Naive thymus-derived CD8-positive, alpha-beta T cell (primary cell): ENCODE measurements at regions not wholly inside any gene's neighbourhood (a gene's known extent, or its start where the extent isn't known, plus 50 kb on each side); places are given as distances from the start of the nearest gene placed in this dataset.
A peak's percentile ranks its signal among the peaks of the same experiment; 100 is the strongest.

ENCODE experiments used
- ATAC-seq, 2 donors: fragments of 150-1000 bp; cut with Tn5 transposase in 1 of 2; sonication (Bioruptor Pico), chemical (Tn5 transposase) in 1 of 2; 1 replicate in 1 of 2; 2 replicates in 1 of 2; pipeline ENCODE4 v1.10.0; 2021; ENCODE audit warnings: mild to moderate bottlenecking in 2 of 2, moderate library complexity in 2 of 2
- POLR2A ChIA-PET: fragments of 350-600 bp; sonication (Branson Sonifier 250); formaldehyde crosslinking; loops from one replicate; lab custom pipeline; 2021; ENCODE audit warnings: antibody characterized with exemption; lab: Charles Lee
- DNase-seq, 10 donors: peaks; one replicate each; pipeline versions ENCODE4 v3.0.0 to v3.0.0-alpha.2; 2020 to 2022
- H3K27ac Mint-ChIP-seq, 10 donors: one replicate each; pipeline ENCODE4 v1.8.0; 2020 to 2022; ENCODE audit warnings: mild to moderate bottlenecking in 10 of 10, mixed read lengths in 10 of 10, moderate library complexity in 4 of 10, inconsistent platforms in 1 of 10
- H3K27me3 Mint-ChIP-seq, 5 donors: one replicate each; pipeline ENCODE4 v1.8.0; 2021 to 2022; ENCODE audit warnings: mixed read lengths in 5 of 5
- H3K36me3 Mint-ChIP-seq, 3 donors: one replicate each; pipeline ENCODE4 v1.8.0; 2020 to 2022; ENCODE audit warnings: mixed read lengths in 3 of 3, mild to moderate bottlenecking in 2 of 3, inconsistent platforms in 1 of 3
- H3K4me1 Mint-ChIP-seq, 4 donors: one replicate each; pipeline ENCODE4 v1.8.0; 2021 to 2022; ENCODE audit warnings: mixed read lengths in 4 of 4
- H3K4me3 Mint-ChIP-seq, 10 donors: one replicate each; pipeline ENCODE4 v1.8.0; 2020 to 2022; ENCODE audit warnings: mild to moderate bottlenecking in 10 of 10, mixed read lengths in 10 of 10, moderate library complexity in 6 of 10, inconsistent platforms in 1 of 10
- H3K9me3 Mint-ChIP-seq, 9 donors: one replicate each; pipeline ENCODE4 v1.8.0; 2020 to 2022; ENCODE audit warnings: mixed read lengths in 9 of 9, mild to moderate bottlenecking in 3 of 9, inconsistent platforms in 1 of 9, moderate library complexity in 1 of 9

DNA sequence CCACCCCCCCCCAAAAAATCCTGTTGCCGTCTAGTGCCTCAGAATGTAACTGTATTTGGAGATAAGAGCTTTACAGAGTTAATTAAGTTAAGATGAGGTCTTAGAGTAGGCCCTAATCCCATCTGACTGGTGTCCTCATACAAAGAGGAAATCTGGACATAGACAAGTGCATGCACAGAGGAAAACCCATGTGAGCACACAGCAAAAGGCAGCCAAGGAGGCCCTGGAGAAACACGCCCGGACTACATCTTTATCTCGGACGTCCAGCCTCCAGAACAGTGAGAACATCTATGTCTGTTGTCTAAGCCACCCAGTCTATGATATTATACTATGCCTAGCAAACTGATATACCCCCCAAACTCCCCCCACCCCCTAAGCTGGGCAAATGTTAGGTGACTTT is 193.8 kb downstream of the KATNAL1 start:
- POLR2A ChIA-PET = interaction anchor here (1.3 to 4.9 kb wide), 5 partner anchors 163 to 342 kb away, joined by 3 to 39 read pairs (median 12); partner anchors contain the start of gene UBL3
- H3K9me3 Mint-ChIP-seq = no peaks in the 10 kb centered on the region

DNA sequence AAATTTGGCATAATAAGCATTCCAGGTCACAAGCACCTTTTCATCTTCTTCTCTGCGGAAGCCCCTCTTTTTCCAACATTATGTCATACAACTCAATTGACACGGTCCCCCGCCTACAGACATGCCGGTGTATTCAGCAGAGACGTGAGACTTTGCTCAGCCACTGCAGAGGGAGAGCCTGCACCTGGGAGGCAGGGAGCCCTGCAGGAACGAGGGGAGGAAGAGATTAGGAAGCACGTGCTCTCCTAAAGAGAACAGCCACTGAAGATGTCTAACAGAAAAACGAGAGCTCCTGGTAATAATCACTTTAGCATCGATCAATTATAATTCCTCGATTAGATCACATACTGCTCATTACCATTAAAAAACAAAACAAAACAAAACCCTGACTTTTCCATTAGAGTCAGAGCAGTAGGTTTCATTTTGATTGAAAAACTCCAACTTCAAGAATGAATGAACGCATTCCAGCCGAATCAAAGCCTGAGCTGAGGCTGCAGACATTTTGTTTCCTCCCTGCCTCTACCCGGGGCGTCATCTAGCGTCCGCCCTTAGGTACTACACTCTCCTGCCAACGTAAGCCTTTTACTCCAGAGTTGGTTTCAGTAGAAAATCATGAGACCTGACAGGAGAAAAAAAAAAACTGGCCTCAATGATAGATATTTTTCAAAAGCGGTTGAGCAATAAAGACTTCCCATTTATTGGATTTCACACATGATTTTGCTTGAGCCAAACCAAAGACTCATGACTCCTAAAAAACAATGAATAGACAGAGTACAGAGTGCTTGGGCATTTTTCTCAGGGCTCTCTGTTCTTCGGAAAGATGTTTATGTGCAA is 194.5 kb downstream of the KATNAL1 start:
- Mint-ChIP-seq H3K4me3 (peak overlapping the region; percentile 60 to 91 (median 78)), H3K9me3 (no peaks in the 10 kb centered on the region), H3K27me3 (no peaks in the 10 kb centered on the region), H3K36me3 (no peaks in the 10 kb centered on the region), H3K4me1 (peaks cover 13 to 19% (median 16%) of the 10 kb centered on the region in 4 donors), H3K27ac (peak overlapping the region in 5 of 10 donors; percentile 9 to 86 (median 71))
- ATAC-seq (peak; percentile 54 to 64), DNase-seq (peak; percentile 65 to 85 (median 78))
- POLR2A ChIA-PET = interaction anchor here (1.3 to 4.9 kb wide), 5 partner anchors 175 to 342 kb away, joined by 3 to 39 read pairs (median 12); partner anchors contain the start of gene UBL3

More for the DNA sequence above, 193.8 kb downstream of the KATNAL1 start:
- H3K27me3 Mint-ChIP-seq = no peaks in the 10 kb centered on the region
- H3K4me3 Mint-ChIP-seq = peak overlapping the region; percentile 78 to 91 (median 84)
- ATAC-seq = no peak
- no peaks in the 10 kb centered on the region for H3K36me3 Mint-ChIP-seq
- peaks cover 13 to 23% (median 21%) of the 10 kb centered on the region in 4 donors for H3K4me1 Mint-ChIP-seq
- DNase-seq = no peak
- peak overlapping the region in 2 of 10 donors; percentile 9 to 14 for H3K27ac Mint-ChIP-seq

DNA sequence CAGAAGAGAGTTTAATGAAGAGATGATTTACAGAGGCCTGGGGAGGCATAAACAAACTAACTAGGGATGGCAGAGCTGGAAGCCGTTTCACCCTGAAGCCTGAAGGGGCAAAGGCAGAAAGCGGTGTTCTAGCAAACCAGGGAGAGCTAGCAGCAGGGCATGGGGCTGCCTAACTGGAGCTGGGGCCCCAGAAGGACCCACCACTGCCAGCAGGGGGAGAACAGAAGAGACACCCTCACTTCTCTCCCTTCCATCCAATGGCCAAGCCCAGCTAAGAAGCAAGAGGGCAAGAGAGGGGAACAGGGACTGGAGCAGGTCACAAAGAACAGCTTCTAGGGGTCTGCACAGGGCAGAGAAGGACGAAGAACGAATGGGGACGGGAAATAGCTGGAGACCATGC is 195.5 kb downstream of the KATNAL1 start:
- Mint-ChIP-seq H3K27me3 (no peaks in the 10 kb centered on the region), H3K27ac (peak overlapping the region in 1 of 10 donors; percentile 76), H3K4me1 (peaks cover 13 to 19% (median 16%) of the 10 kb centered on the region in 4 donors), H3K9me3 (no peaks in the 10 kb centered on the region), H3K4me3 (peak overlapping the region in 1 of 10 donors; percentile 39), H3K36me3 (no peaks in the 10 kb centered on the region)
- DNase-seq (no peak), ATAC-seq (no peak)
- POLR2A ChIA-PET = interaction anchor here (1.4 to 4.9 kb wide), 2 partner anchors 174 to 262 kb away, joined by 3 to 39 read pairs; partner anchors contain the start of gene UBL3

DNA sequence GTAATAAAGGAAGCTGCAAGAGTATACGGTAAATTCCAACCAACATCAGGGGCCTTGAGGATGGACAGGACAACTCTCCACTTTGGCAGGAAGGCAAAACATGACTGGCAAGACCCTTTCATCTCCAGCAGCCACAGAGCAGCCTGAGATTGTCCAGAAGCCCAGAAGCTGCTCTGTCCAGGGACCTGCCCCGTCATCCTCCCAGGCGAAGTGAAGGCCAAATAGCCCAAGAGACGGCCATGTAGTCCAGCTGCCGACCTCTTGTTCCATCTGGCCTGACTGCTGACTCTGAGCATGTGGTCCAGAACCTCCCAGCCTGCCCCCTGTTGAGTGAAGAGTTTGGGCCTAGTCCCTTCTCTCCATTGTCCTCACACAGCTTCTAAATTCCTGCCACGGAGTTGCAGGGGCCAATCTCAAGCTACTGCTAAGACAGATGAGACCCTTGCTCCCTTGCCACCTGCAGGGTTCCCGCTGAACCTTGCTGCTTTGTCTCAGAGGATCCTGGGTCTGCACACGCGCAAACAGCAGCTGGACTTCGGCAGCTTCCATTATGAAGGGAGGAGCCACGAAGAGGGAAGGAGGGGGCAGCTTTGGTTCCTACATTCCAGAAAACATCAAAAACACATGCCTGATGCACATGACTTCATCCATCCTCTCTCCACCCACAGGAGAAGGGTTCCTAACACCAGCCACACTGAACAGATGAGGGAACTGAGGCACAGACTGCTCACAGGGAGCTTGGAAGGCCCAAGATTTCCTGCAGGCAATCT is 196.9 kb downstream of the KATNAL1 start:
- H3K27me3 Mint-ChIP-seq = no peaks in the 10 kb centered on the region
- ATAC-seq = no peak
- H3K36me3 Mint-ChIP-seq = no peaks in the 10 kb centered on the region
- POLR2A ChIA-PET = interaction anchor here (1.8 kb wide), 1 partner anchor 175 kb away, joined by 5 read pairs; no protein-coding TSS in a partner anchor
- peaks cover 13 to 19% (median 16%) of the 10 kb centered on the region in 4 donors for H3K4me1 Mint-ChIP-seq
- DNase-seq = no peak
- no peaks in the 10 kb centered on the region for H3K9me3 Mint-ChIP-seq
- peak overlapping the region in 1 of 10 donors; percentile 22 for H3K27ac Mint-ChIP-seq
- H3K4me3 Mint-ChIP-seq = no peak overlapping the region

DNA sequence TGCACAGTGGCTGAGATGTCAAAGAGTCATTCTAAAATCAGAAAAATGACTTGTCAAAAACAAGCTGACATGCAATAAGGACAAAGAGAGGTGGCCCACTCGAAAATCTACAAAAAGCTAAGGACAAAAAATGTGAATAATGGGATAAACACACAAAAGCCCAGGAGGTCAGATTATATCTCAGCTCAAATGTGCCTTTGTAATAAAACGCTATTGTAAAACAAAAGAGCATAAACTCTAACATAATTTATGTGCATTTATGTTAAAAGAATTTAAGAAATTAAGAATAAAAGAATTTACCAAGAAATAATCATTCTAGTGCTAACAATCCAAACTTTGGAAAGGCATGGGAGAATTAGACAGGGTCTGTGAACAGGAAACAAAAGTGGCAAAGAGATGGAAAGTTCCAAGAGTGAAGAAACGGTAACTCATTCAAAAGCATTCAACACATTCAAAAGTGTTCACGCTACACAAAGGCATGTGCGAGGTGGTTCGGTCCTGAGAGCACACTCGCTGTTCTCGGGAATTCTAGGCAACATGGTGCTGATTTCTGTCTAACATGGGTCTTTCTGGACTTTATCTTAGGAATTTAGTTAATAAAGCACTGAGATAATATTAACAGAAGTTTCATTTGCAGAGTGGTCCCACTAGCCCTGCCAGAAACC is 197.7 kb downstream of the KATNAL1 start:
- H3K9me3 Mint-ChIP-seq = no peaks in the 10 kb centered on the region
- H3K4me3 Mint-ChIP-seq = no peak overlapping the region
- H3K27ac Mint-ChIP-seq = peak overlapping the region in 3 of 10 donors; percentile 22 to 68 (median 39)
- POLR2A ChIA-PET = interaction anchor here (1.8 kb wide), 1 partner anchor 174 kb away, joined by 5 read pairs; no protein-coding TSS in a partner anchor
- no peak for ATAC-seq
- no peaks in the 10 kb centered on the region for H3K27me3 Mint-ChIP-seq
- peaks cover 11 to 15% (median 12%) of the 10 kb centered on the region in 4 donors for H3K4me1 Mint-ChIP-seq
- H3K36me3 Mint-ChIP-seq = no peaks in the 10 kb centered on the region
- DNase-seq = no peak

DNA sequence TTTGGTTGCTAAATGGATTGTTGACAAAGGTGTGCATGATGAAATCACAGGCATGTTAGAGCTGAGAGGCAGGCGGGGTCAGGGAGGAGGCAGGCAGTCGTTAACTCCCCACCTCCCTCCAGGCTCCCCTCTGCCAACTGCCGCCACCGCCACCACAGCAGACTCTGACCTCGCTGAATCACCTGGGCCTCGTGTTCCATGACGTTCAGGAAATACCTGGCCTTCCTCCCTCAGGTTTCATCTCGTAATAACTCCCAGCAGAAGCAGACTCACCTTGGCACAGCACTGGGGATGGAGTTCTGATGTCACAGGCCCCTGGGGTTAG is 198.5 kb downstream of the KATNAL1 start:
- Mint-ChIP-seq H3K27me3 (no peaks in the 10 kb centered on the region), H3K4me3 (no peak overlapping the region), H3K9me3 (no peaks in the 10 kb centered on the region), H3K4me1 (peaks cover 7 to 11% (median 9%) of the 10 kb centered on the region in 4 donors), H3K27ac (peak overlapping the region in 2 of 10 donors; percentile 39 to 68), H3K36me3 (no peaks in the 10 kb centered on the region)
- POLR2A ChIA-PET = no interaction called here
- ATAC-seq (no peak), DNase-seq (no peak)

DNA sequence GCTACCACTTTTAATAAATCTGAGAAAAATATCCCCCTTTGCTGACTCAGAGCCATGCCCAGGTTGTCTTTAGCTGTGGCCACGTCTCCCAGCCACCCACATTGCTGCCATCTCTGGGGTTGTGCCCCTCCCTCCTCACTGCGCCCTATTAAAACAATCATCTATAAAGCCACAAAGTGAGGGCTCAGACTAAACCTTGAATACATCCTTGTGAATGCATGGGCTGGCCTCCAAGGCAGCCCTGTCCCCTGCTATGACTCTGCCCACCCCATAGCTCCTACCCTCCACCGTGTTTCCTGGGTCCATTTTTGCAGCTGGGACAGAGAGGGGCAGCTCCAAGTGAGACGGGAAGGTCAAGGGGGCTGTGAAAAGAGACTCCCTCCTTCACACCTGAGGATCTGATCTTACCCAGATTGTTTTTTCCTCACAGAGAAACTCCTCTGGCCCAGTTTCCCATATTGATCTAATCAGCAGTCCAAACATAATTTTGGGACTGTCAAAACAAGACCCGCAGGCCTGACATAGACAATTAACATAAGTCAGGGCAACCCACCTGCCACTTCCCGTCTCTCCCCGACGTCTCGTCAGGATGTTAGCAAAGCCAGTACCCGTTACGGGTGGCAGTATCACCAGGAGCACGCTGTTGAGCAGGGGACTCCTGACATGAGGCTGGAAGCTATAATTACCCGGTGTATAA is 199.0 kb downstream of the KATNAL1 start:
- Mint-ChIP-seq H3K4me1 (peaks cover 6 to 11% (median 9%) of the 10 kb centered on the region in 4 donors), H3K27me3 (no peaks in the 10 kb centered on the region), H3K36me3 (no peaks in the 10 kb centered on the region), H3K27ac (no peak overlapping the region), H3K4me3 (no peak overlapping the region), H3K9me3 (no peaks in the 10 kb centered on the region)
- DNase-seq (no peak), ATAC-seq (no peak)
- POLR2A ChIA-PET = no interaction called here

DNA sequence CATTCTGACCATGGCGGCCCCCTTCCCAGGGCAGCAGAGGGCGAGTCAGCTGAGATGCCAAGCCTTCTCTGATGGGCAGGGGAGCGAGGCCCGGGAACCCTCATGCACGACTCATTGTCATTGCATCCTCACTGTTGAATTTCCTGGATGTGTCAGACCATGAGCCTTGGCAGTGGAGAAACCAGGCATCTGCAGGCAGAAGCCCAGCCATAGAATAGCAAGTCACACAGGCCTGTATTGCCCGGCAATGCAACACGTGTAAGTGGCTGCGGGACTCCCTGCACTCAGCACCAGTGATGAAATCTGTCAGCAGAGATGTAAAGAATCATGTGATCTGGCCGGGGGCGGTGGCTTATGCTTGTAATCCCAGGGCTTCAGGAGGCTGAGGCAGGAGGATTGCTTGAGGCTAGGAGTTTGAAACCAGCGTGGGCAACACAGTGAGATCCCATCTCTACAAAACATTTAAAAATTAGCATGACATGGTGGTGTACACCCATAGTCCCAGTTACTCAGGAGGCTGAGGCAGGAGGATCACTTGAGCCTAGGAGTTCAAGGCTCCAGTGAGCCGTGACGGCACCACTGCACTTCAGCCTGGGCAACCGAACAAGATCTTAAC is 199.7 kb downstream of the KATNAL1 start:
- H3K4me1 Mint-ChIP-seq = peaks cover 1 to 4% (median 2%) of the 10 kb centered on the region in 4 donors
- H3K27me3 Mint-ChIP-seq = no peaks in the 10 kb centered on the region
- H3K9me3 Mint-ChIP-seq = no peaks in the 10 kb centered on the region
- no peak for DNase-seq
- POLR2A ChIA-PET = no interaction called here
- no peak overlapping the region for H3K27ac Mint-ChIP-seq
- no peaks in the 10 kb centered on the region for H3K36me3 Mint-ChIP-seq
- ATAC-seq = no peak
- no peak overlapping the region for H3K4me3 Mint-ChIP-seq

DNA sequence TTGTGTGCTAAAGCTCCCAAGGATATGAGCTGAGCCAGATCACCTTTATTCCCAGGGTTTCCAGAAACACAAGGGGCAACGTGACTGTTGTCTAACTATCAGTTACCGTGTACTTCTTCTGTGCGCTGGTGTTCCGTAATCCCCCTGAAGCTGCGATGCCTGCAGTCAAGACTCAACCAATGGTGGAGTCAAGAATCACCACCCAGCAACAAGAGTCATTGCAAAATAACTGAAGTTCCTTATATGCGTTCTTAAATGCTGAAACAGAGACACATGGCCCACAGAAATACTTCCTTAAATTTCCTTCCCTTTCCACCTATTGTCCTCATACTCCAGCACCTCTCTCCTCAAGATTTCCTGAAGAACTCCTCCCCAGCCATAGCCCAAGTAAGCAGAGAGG is 200.2 kb downstream of the KATNAL1 start:
- Mint-ChIP-seq H3K9me3 (no peaks in the 10 kb centered on the region), H3K36me3 (no peaks in the 10 kb centered on the region), H3K4me3 (no peak overlapping the region), H3K4me1 (no peaks in the 10 kb centered on the region), H3K27me3 (peaks cover 0 to 3% (median 0%) of the 10 kb centered on the region in 5 donors), H3K27ac (peak overlapping the region in 1 of 10 donors; percentile 12)
- POLR2A ChIA-PET = no interaction called here
- DNase-seq = no peak
- no peak for ATAC-seq

DNA sequence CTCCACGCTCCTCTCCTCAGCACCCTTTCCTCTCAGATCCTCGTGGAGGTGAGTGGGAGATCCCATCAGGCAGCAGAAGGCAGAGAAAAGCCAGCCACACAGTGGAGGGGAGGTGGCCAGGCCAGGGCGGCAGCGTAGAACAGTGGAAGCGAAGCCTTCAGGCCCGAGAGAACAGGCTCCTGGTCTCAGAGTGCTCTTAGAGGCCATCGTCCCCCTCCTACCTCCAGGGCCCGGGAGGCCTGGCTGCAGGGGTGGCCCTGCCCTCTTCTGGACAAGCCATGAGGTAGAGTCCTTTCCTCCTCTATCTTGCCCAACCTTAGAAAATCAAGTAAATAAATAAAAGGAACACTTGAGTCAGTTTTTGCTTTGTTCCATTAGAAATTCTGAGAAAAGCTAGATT is 202.0 kb downstream of the KATNAL1 start:
- DNase-seq (no peak), ATAC-seq (no peak)
- POLR2A ChIA-PET = no interaction called here
- H3K4me3 Mint-ChIP-seq = no peak overlapping the region
- H3K27me3 Mint-ChIP-seq = peaks cover 0 to 3% (median 0%) of the 10 kb centered on the region in 5 donors
- no peak overlapping the region for H3K27ac Mint-ChIP-seq
- H3K4me1 Mint-ChIP-seq = no peaks in the 10 kb centered on the region
- no peaks in the 10 kb centered on the region for H3K9me3 Mint-ChIP-seq
- H3K36me3 Mint-ChIP-seq = no peaks in the 10 kb centered on the region

DNA sequence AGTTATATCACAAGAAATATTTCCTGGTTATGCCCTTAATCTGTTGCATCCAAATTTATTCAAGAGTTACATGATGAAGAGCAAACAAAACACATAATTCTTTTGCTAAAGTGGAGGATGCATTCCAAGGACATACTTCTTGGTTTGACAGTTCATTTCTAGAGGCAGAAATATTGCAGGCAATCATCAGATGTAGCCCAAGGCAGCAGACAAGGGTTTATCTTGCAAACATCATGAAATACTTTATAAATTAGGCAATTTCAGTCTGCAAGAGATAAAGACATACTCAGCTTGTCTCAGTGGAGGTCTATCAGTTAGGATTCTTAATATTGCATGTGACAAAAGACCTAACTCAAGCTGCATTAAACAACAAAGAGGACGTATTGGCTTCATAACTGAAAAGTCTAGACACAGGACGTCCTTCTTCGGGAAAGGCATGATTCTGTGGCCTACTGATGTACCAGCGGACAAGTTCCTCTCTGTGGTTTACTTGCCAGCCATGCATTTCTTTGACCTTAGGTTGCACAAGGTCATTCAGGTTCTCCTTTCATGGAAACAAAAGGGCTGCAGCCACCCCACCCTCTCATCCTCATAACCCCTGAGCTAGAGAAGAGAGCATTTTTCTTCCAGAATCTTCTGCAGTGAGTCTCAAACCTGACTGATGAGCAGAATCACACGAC is 204.1 kb downstream of the KATNAL1 start:
- peaks cover 0 to 3% (median 0%) of the 10 kb centered on the region in 5 donors for H3K27me3 Mint-ChIP-seq
- H3K4me3 Mint-ChIP-seq = no peak overlapping the region
- DNase-seq = no peak
- H3K4me1 Mint-ChIP-seq = no peaks in the 10 kb centered on the region
- H3K36me3 Mint-ChIP-seq = no peaks in the 10 kb centered on the region
- POLR2A ChIA-PET = no interaction called here
- H3K27ac Mint-ChIP-seq = no peak overlapping the region
- H3K9me3 Mint-ChIP-seq = no peaks in the 10 kb centered on the region
- ATAC-seq = no peak
